NOMO-1 treated with DMSO at 0.1 percent for 48 hours (cell line): ENCODE measurements at regions not wholly inside any gene's neighbourhood (a gene's known extent, or its start where the extent isn't known, plus 50 kb on each side); places are given as distances from the start of the nearest gene placed in this dataset.
"Not testable (repeated sequence)": the region's sequence is repeated elsewhere in the genome, so short reads cannot be mapped to it uniquely, and the experiment has no call there.

ENCODE experiments used
- DNase-seq: peaks from one replicate; lab custom pipeline; 2025; ENCODE audit not compliant: unreplicated experiment; lab: John Stamatoyannopoulos, UW

GRCh38 chr5:161042443-161042842, 190.4 kb upstream of the ATP10B start:
- no peak for DNase-seq

DNA sequence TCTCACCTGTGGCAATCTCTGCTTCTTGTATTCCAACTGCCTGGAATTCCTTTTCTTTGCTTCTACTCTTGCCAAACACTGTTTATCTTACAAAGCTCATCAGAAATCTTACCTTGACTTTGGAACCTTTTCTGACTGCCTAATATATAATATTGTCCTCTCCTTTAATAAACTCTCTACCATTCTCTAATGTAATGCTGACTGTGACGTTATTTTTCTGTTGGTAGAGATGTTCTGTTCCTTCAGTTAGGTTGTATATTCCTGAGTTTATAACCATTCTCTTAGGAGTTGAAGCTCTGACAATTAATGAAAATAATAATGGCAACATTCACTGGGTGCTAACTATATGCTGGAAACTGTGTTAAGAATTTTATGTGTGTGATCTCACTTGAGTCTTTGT, 188.8 kb upstream of the ATP10B start:
- no peak for DNase-seq

DNA sequence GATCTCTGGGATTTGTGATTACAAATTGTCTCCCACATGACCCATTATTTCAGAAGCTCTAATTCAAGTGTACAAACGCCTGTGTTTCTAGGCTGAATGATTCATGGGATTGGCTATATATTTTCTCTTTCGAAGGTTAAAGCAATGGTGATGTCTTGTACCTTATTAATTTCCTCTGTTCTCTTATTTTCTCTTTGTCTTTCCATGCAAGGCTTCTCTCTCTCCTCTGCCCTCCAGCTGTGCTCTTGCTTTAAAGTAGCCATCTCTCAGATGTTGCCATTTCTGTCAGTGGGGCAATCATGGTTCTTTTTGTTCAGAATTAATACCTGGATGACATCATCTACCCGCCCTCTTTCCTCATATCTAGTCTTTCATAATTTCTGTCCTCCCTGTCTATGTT, 184.3 kb upstream of the ATP10B start:
- no peak for DNase-seq

GRCh38 chr5:161034451-161034850, 182.4 kb upstream of the ATP10B start:
- DNase-seq, result no peak

- DNase-seq, result peak; percentile 8
These were observed 178.2 kb upstream of the ATP10B start for GRCh38 chr5:161030229-161030628.

- DNase-seq, result peak; percentile 42
These were observed 175.8 kb upstream of the ATP10B start for GRCh38 chr5:161027763-161028162.

DNA sequence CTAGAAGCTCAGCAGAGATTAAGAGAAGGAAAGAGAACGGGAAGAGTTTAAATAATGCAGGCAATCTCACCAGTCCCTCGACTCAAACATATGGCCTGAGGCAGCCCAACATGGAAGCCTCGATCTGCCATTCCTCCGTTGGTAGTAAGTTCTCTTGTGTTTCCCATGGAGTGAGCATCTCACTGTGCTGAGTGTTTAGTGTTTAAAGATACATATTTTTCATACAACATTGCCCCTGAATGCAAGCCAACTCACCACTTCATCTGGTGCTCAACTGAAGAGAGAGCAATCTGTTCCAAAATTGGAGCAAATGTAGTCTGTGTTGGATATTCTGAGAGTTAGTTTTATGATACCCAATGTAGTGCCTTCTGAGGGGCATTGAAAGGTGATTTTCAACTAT, 171.5 kb upstream of the ATP10B start:
- DNase-seq, result no peak

GRCh38 chr5:161022151-161022550, 170.1 kb upstream of the ATP10B start:
- DNase-seq, result no peak

DNA sequence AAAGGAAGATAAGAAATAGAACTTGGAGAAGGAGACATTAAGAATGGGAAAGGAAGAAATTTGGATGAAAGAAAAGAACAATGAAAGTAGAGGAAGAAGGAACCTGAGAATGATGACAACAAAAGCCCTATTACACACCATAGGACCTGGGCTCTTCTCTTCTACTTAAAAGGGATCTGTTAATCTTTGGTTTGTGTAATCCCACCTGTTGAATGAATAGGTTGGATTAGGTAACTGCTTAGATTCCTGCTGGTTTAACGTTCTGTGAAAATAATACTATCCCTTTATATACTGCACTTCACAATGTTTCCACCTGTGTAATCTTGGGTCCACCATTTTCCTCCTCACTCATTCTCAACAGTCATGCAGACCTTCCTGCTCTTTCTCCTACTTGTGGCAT, 157.8 kb upstream of the ATP10B start:
- DNase-seq, result no peak

GRCh38 chr5:161009194-161009593, 157.2 kb upstream of the ATP10B start:
- DNase-seq, result no peak

DNA sequence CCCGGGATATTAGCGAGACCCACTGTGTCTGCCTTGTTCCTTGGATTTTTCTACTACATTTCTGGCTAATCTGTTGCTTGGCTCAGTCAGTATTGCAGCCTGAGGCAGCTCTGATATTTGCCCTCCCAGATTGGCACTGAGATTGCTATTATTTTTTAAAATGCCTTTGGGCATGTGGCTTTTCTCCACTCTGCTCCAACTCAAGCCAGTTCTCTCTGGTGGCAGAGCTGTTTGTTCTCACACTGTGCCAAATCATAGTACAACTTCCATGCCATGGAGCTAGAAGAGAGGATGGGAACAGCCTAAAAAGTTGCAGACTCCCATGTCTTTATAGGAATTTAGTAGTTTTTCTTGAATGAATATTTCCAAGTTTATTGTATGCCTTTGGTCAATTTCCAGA, 155.9 kb upstream of the ATP10B start:
- no peak for DNase-seq

GRCh38 chr5:161002571-161003074, 150.6 kb upstream of the ATP10B start:
- no peak for DNase-seq

DNA sequence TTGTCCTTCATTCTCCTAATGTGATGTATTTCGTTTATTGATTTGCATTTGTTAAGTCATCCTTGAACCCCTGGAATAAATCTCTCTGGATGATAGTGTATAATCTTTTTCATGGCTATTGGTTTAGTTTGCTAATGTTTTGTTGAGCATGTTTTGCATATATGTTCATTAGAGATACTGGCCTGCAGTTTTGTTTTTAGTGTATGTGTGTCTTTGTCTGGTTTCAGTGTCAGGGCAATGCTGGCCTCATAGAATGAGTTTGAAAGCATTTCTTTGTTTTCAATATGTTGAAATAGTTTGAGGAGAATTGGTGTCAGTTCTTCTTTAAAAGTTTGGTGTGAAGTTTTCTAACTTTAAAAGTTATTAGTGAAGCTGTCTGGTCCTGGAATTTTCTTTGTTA, 149.6 kb upstream of the ATP10B start:
- DNase-seq, result no peak

DNA sequence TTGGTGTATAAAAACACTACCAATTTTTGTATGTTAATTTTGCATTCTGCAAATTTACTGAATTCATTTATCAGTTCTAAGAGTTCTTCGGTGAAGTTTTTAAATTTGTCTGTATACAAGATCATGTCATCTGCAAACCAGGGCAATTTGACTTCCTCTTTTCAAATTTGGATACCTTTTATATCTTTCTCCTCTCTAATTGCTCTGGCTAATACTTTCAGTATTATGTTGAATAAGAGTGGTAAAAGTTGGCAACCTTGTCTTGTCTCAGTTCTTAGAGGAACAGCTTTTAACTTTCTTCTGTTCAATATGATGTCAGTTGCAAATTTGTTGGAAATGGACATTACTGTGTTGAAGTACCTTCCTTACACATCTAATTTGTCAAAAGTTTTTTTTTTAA, 149.1 kb upstream of the ATP10B start:
- DNase-seq, result not testable (repeated sequence)

GRCh38 chr5:160991205-160991604, 139.2 kb upstream of the ATP10B start:
- DNase-seq, result no peak

DNA sequence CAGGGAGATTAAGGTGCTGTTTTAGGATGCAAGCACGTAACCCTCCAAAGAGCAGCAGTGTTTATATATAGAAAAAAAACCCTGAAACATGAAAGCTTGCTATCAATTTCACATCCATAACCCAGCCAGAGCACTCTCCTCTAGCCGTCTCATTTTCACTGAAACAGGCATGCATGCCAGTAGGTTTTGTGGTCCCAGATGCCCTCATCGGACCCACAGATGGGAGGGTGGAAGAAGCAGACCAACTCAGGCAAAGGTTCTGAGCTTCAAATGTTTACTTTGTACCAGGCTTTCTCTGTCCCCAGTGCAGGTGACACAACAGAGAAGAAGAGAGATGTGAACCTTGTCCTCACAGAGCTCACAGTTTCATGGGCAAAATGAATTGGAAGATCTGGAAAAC, 127.4 kb upstream of the ATP10B start:
- no peak for DNase-seq

- no peak for DNase-seq
These were observed 126.9 kb upstream of the ATP10B start for GRCh38 chr5:160978944-160979343.

GRCh38 chr5:160976181-160976580, 124.2 kb upstream of the ATP10B start:
- no peak for DNase-seq

- DNase-seq, result peak; percentile 11
These were observed 118.7 kb upstream of the ATP10B start for GRCh38 chr5:160970605-160971191.

DNA sequence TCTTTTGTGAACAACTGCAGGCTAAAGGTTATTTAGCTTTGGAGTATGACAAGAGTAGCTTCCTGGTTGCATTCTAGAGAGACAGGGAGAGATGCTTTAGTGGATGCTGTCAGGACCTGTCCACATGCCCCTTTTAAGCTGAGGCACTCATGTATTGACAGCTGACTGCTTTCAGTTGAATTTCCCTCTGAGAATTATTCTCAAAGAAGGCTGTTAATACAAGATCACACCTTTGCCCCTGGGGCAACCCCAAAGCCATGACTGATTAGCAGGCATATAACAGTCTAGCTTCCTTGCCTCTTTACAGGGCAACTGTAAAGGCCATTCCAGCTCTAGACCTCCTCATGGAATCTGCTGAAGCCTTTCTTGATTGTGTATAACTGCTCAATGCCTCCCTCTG, 117.6 kb upstream of the ATP10B start:
- no peak for DNase-seq

DNA sequence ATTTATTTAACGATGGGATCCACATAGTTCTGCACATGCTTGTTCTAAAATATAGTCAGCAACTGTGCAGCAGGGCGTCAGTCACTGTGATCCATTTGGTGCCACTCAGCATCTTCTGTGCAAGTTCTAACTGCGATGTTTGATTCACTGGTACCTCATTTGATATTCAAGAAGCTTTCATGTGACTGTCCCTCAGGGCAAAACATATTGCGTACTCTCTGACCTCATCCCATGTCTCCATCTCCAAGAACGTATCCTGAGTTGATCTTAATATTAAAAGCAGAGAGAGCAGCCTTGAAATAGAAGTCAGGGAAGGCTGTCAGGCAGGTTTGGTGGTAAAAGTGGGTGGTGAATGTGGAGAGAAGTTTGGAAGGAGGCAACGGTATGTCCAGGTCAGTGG, 116.5 kb upstream of the ATP10B start:
- no peak for DNase-seq

GRCh38 chr5:160966921-160967320, 114.9 kb upstream of the ATP10B start:
- DNase-seq, result no peak

DNA sequence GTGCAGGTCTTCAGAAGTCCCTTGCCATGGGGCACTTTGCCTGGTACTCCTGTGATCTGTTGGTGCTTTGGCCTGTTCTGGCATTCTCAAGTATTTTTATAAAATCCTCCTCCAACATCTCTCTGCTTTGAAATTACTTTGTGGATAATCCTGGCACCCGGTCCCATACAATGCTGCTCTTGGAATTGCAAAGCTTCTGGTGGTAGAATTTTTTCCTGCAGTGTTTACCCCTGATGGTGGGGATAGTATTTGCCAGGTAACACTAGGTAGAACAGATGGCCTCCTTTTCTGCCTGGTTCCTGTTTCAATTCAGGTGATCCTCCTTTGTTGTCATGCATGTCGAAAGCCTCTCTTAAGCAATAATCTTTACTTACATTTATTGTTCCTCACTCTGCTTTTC, 109.8 kb upstream of the ATP10B start:
- no peak for DNase-seq
